ENCODE measurements at regions not wholly inside any gene's neighbourhood (a gene's known extent, or its start where the extent isn't known, plus 50 kb on each side); places are given as distances from the start of the nearest gene placed in this dataset.
"Not testable (repeated sequence)": the region's sequence is repeated elsewhere in the genome, so short reads cannot be mapped to it uniquely, and the experiment has no call there.

- TF ChIP-seq CTCF (IDR thresholded peaks at IDR 0.05) = no peak
Observed at GRCh38 chr6:40152196-40152595, 217.9 kb upstream of the MOCS1 start.

GRCh38 chr6:40148882-40149573 lies 214.8 kb upstream of the MOCS1 start:
- no peak for TF ChIP-seq CTCF (IDR thresholded peaks at IDR 0.05)
- no peak for ATAC-seq (ENCODE audit: low FRiP score)
- no peak for DNase-seq (ENCODE audit: low spot score)

More at GRCh38 chr6:40152196-40152595, 217.9 kb upstream of the MOCS1 start:
- no peak for ATAC-seq (ENCODE audit: low FRiP score)
- no peak for DNase-seq (ENCODE audit: low spot score)

GRCh38 chr6:40146902-40147301 lies 212.6 kb upstream of the MOCS1 start:
- DNase-seq (ENCODE audit: low spot score) (no peak), ATAC-seq (ENCODE audit: low FRiP score) (no peak)
- TF ChIP-seq CTCF (IDR thresholded peaks at IDR 0.05) = no peak

GRCh38 chr6:40139447-40139846 lies 205.2 kb upstream of the MOCS1 start:
- DNase-seq (ENCODE audit: low spot score) (no peak), ATAC-seq (ENCODE audit: low FRiP score) (no peak)
- TF ChIP-seq CTCF (IDR thresholded peaks at IDR 0.05) = no peak

GRCh38 chr6:40138273-40138720 lies 204.0 kb upstream of the MOCS1 start:
- DNase-seq (ENCODE audit: low spot score) (no peak), ATAC-seq (ENCODE audit: low FRiP score) (no peak)
- no peak for TF ChIP-seq CTCF (IDR thresholded peaks at IDR 0.05)

- DNase-seq (ENCODE audit: low spot score) (no peak), ATAC-seq (ENCODE audit: low FRiP score) (no peak)
- TF ChIP-seq CTCF (IDR thresholded peaks at IDR 0.05) = no peak
Observed at GRCh38 chr6:40135491-40136072, 201.3 kb upstream of the MOCS1 start.

GRCh38 chr6:40133981-40134380 lies 199.7 kb upstream of the MOCS1 start:
- ATAC-seq (ENCODE audit: low FRiP score); DNase-seq (ENCODE audit: low spot score): not testable (repeated sequence)
